ENCODE measurements at regions not wholly inside any gene's neighbourhood (a gene's known extent, or its start where the extent isn't known, plus 50 kb on each side); places are given as distances from the start of the nearest gene placed in this dataset.

DNA sequence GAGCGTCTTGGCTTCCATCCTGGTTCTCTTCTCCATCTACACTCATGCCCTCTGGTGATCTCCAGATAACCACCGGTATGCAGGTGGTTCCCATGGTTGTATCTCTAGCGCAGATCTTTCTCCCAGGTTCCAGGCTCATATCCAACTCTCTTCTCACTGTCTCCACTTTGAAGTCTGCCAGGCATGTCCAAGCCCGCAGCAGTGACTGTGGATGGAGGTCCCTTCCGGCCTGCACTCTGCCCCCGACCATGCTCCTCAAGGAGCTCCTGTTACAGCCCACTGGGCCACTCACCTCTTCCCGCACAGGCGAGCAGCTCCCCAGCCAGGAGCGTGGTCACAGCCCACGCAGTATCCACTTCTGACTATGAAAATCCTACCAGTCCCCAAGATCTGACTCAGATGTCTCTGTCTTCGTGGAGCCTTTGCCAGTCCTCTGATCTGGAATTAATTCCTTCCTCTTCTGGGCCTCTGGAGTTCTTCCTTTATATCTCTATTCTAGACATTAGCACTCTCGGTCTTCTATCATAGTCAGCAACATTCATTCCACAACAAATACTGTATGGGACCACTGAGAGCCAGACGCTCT is 100.2 kb downstream of the TEX26 start:
- 55 to 58% methylated on average over 13 of the region's 13 CpGs for WGBS, 2 donors
- TF ChIP-seq CTCF (IDR thresholded peaks at IDR 0.05) (no peak), POLR2A (IDR thresholded peaks at IDR 0.05) (no peak)
- no peak for DNase-seq
- Histone ChIP-seq H3K4me3 (no peak overlapping the region), H3K27ac (no peak overlapping the region), H3K9me3 (no peaks in the 10 kb centered on the region), H3K36me3 (no peaks in the 10 kb centered on the region), H3K27me3 (peaks cover 0 to 4% (median 0%) of the 10 kb centered on the region in 4 donors), H3K4me1 (peaks cover 0 to 7% (median 0%) of the 10 kb centered on the region in 3 donors)
- intact Hi-C loops (cut with DNase I): no loop called here

GRCh38 chr13:31031482-31031881 is 99.0 kb downstream of the TEX26 start:
- no peak for DNase-seq
- intact Hi-C loops (cut with DNase I): no loop called here
- no peaks in the 10 kb centered on the region for H3K9me3 ChIP-seq
- TF ChIP-seq POLR2A (IDR thresholded peaks at IDR 0.05) (no peak), CTCF (IDR thresholded peaks at IDR 0.05) (no peak)
- 89% methylated on average over 5 of the region's 6 CpGs; no CpG with 5 or more reads in 1 of the 2 donors for WGBS, 2 donors
- H3K4me3 ChIP-seq: no peak overlapping the region
- H3K36me3 ChIP-seq: no peaks in the 10 kb centered on the region
- peaks cover 0 to 4% (median 0%) of the 10 kb centered on the region in 4 donors for H3K27me3 ChIP-seq
- H3K4me1 ChIP-seq: peaks cover 0 to 15% (median 0%) of the 10 kb centered on the region in 3 donors
- no peak overlapping the region for H3K27ac ChIP-seq

- peaks cover 0 to 9% (median 0%) of the 10 kb centered on the region in 3 donors for H3K4me1 ChIP-seq
- intact Hi-C loops (cut with DNase I): no loop called here
- WGBS, 2 donors: 86 to 89% methylated on average over 7 to 8 of the region's 8 CpGs
- no peak overlapping the region for H3K27ac ChIP-seq
- H3K9me3 ChIP-seq: no peaks in the 10 kb centered on the region
- no peaks in the 10 kb centered on the region for H3K36me3 ChIP-seq
- TF ChIP-seq POLR2A (IDR thresholded peaks at IDR 0.05) (no peak), CTCF (IDR thresholded peaks at IDR 0.05) (no peak)
- H3K4me3 ChIP-seq: no peak overlapping the region
- peaks cover 0 to 4% (median 0%) of the 10 kb centered on the region in 4 donors for H3K27me3 ChIP-seq
- DNase-seq: no peak
Measured at GRCh38 chr13:31029102-31029501, 96.6 kb downstream of the TEX26 start.

GRCh38 chr13:31027136-31027535 is 94.7 kb downstream of the TEX26 start:
- Histone ChIP-seq H3K9me3 (no peaks in the 10 kb centered on the region), H3K4me1 (peaks cover 0 to 9% (median 0%) of the 10 kb centered on the region in 3 donors), H3K4me3 (no peak overlapping the region), H3K27me3 (peaks cover 0 to 11% (median 0%) of the 10 kb centered on the region in 4 donors), H3K36me3 (no peaks in the 10 kb centered on the region), H3K27ac (no peak overlapping the region)
- intact Hi-C loops (cut with DNase I): no loop called here
- DNase-seq: no peak
- TF ChIP-seq POLR2A (IDR thresholded peaks at IDR 0.05) (no peak), CTCF (IDR thresholded peaks at IDR 0.05) (no peak)
- 55 to 63% methylated on average over 1 to 4 of the region's 4 CpGs for WGBS, 2 donors

Measured in esophagus squamous epithelium (tissue), 5 donors.